CD14-positive monocyte (primary cell): ENCODE measurements at regions not wholly inside any gene's neighbourhood (a gene's known extent, or its start where the extent isn't known, plus 50 kb on each side); places are given as distances from the start of the nearest gene placed in this dataset.
A peak's percentile ranks its signal among the peaks of the same experiment; 100 is the strongest.

Experiments
- DNase-seq, 3 donors: peaks; one replicate each; pipeline ENCODE4 v3.0.0-alpha.2; 2011 to 2022
- H2AFZ ChIP-seq: 2 replicates; pipeline ENCODE4 v1.6.0; 2012; ENCODE audit warnings: mild to moderate bottlenecking, low read depth, low read length, inconsistent platforms; ENCODE audit not compliant: insufficient read depth, poor library complexity, severe bottlenecking
- H3K27ac ChIP-seq, 2 donors: 1 replicate in 1 of 2; 2 replicates in 1 of 2; pipeline ENCODE4 v1.5.1; 2012 to 2013; ENCODE audit warnings: low read length in 2 of 2, control low read depth in 1 of 2, inconsistent platforms in 1 of 2, low read depth in 1 of 2, mild to moderate bottlenecking in 1 of 2
- H3K27me3 ChIP-seq, 2 donors: one replicate each; pipeline versions ENCODE4 v1.6.0 to v1.6.1; 2011 to 2013; ENCODE audit warnings: low read length in 2 of 2; ENCODE audit not compliant: control insufficient read depth in 2 of 2, insufficient read depth in 2 of 2
- H3K36me3 ChIP-seq, 2 donors: replicated peaks in 1 of 2; 1 replicate in 1 of 2; 2 replicates in 1 of 2; pipeline versions ENCODE4 v1.5.1 to v1.6.1; 2012 to 2013; ENCODE audit warnings: low read length in 2 of 2, control low read depth in 1 of 2, inconsistent platforms in 1 of 2, mild to moderate bottlenecking in 1 of 2; ENCODE audit not compliant: insufficient read depth in 2 of 2, control insufficient read depth in 1 of 2
- H3K4me1 ChIP-seq, 2 donors: 1 replicate in 1 of 2; 2 replicates in 1 of 2; pipeline versions ENCODE4 v1.5.1 to v1.6.1; 2012 to 2013; ENCODE audit warnings: low read length in 2 of 2, control low read depth in 1 of 2, inconsistent platforms in 1 of 2, mild to moderate bottlenecking in 1 of 2, moderate library complexity in 1 of 2; ENCODE audit not compliant: insufficient read depth in 2 of 2, control insufficient read depth in 1 of 2
- H3K4me2 ChIP-seq: replicated peaks from 2 replicates; pipeline ENCODE3; 2012; ENCODE audit warnings: low read length, moderate library complexity, mild to moderate bottlenecking; ENCODE audit not compliant: poor library complexity, severe bottlenecking; ENCODE audit errors: extremely low read depth
- H3K4me3 ChIP-seq, 3 experiments: fragments of 200-600 bp in 1 of 3; sonication (generic) in 1 of 3; replicated peaks in 1 of 3; 1 replicate in 2 of 3; 2 replicates in 1 of 3; pipeline ENCODE4 v1.5.1; 2011 to 2013; ENCODE audit warnings: low read length in 3 of 3, mild to moderate bottlenecking in 3 of 3, control low read depth in 2 of 3, low read depth in 2 of 3, inconsistent platforms in 1 of 3, moderate library complexity in 1 of 3
- H3K79me2 ChIP-seq: 2 replicates; pipeline ENCODE4 v1.6.0; 2012; ENCODE audit warnings: mild to moderate bottlenecking, control low read depth, inconsistent platforms, low read length, moderate library complexity; ENCODE audit not compliant: insufficient read depth
- H3K9ac ChIP-seq: 2 replicates; pipeline ENCODE4 v1.6.0; 2017; ENCODE audit warnings: low read length, mild to moderate bottlenecking; ENCODE audit not compliant: insufficient read depth, poor library complexity, severe bottlenecking
- H3K9me3 ChIP-seq, 2 donors: replicated peaks in 1 of 2; 1 replicate in 1 of 2; 2 replicates in 1 of 2; pipeline versions ENCODE4 v1.5.1 to v1.6.1; 2012 to 2013; ENCODE audit warnings: low read length in 2 of 2, control low read depth in 1 of 2; ENCODE audit not compliant: control insufficient read depth in 1 of 2, insufficient read depth in 1 of 2
- H4K20me1 ChIP-seq: 2 replicates; pipeline ENCODE4 v1.6.0; 2012; ENCODE audit warnings: mild to moderate bottlenecking, low read length, control low read depth, moderate library complexity; ENCODE audit not compliant: insufficient read depth
- H3K27ac Mint-ChIP-seq, 7 donors: one replicate each; pipeline ENCODE4 v1.8.0; 2020; ENCODE audit warnings: mild to moderate bottlenecking in 7 of 7, mixed read lengths in 7 of 7, moderate library complexity in 6 of 7, inconsistent platforms in 2 of 7
- H3K27me3 Mint-ChIP-seq, 3 donors: one replicate each; pipeline ENCODE4 v1.8.0; 2021 to 2022; ENCODE audit warnings: low read depth in 3 of 3, mild to moderate bottlenecking in 3 of 3, mixed read lengths in 3 of 3, moderate library complexity in 3 of 3, inconsistent platforms in 1 of 3
- H3K36me3 Mint-ChIP-seq, 2 donors: one replicate each; pipeline ENCODE4 v1.8.0; 2020; ENCODE audit warnings: mixed read lengths in 2 of 2, inconsistent platforms in 1 of 2, mild to moderate bottlenecking in 1 of 2
- H3K4me1 Mint-ChIP-seq: one replicate; pipeline ENCODE4 v1.8.0; 2020; ENCODE audit warnings: mild to moderate bottlenecking, mixed read lengths
- H3K4me3 Mint-ChIP-seq, 2 donors: one replicate each; pipeline ENCODE4 v1.8.0; 2020; ENCODE audit warnings: mild to moderate bottlenecking in 2 of 2, mixed read lengths in 2 of 2, moderate library complexity in 1 of 2
- H3K9me3 Mint-ChIP-seq, 7 donors: one replicate each; pipeline ENCODE4 v1.8.0; 2020 to 2022; ENCODE audit warnings: mixed read lengths in 7 of 7, mild to moderate bottlenecking in 6 of 7, moderate library complexity in 6 of 7, inconsistent platforms in 2 of 7
- WGBS: methylation state at CpG from one replicate; pipeline ENCODE4 v1.1.5; 2013; ENCODE audit warnings: missing lambda C conversion rate; ENCODE audit not compliant: insufficient coverage; 5-methylcytosine and 5-hydroxymethylcytosine counted together
- intact Hi-C, 2 donors: fragments of 100-400 bp; cut with micrococcal nuclease; formaldehyde crosslinking; loops; one replicate each; pipeline versions ENCODE4 v1.15.0 to v1.15.1; 2023
- TF ChIP-seq, protein P1 (sequence below): fragments of 200-600 bp; IDR thresholded peaks from one replicate; pipeline ENCODE4 v1.8.0; 2022; ENCODE audit warnings: antibody characterized with exemption, mild to moderate bottlenecking

DNA sequence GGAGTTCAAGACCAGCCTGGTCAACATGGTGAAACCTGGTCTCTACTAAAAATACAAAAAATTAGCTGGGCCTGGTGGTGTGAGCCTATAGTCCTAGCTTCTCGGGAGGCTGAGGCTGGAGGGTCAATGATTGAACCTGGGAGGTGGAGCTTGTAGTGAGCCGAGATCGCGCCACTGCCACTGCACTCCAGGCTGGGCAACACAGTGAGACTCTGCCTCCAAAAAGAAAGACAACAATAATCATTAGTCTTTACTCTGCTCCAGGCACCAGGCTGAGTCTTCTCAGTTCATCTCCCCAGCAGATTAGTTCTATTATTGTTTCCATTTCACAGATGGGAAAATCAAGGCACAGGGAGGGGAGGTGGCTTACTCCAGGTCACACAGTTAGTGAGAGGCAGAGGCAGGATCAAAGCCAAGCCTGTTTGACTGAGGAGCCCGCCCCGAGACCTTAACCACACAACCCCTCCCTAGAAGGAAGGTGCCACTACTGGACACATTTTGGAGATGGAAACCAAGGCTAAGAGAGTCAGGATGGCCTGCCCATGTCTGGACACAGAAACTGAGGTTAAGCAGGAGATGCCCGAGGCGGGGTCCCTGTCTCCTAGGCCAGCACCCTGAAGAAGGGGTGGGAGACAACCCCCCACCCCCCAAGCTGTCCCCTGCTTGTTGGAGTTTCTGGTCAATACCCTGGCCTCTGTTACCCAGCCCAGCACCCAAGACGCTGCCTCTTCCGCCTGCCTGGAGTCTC lies 75.8 kb downstream of the CEBPB start:
- Histone ChIP-seq H3K9ac (peak overlapping the region; percentile 42), H3K36me3 (no peaks in the 10 kb centered on the region), H3K4me2 (peak overlapping the region; percentile 42), H4K20me1 (no peaks in the 10 kb centered on the region), H3K79me2 (peaks cover 7% of the 10 kb centered on the region), H3K27me3 (no peaks in the 10 kb centered on the region), H3K27ac (peak overlapping the region; percentile 51 to 72), H3K4me3 (peak overlapping the region in 1 of 3 experiments; percentile 25), H2AFZ (no peak overlapping the region), H3K4me1 (peaks cover 74 to 84% of the 10 kb centered on the region in 2 donors), H3K9me3 (no peaks in the 10 kb centered on the region)
- DNase-seq = no peak
- Mint-ChIP-seq H3K27ac (peak overlapping the region; percentile 70 to 99 (median 91)), H3K27me3 (peaks cover 0 to 3% (median 0%) of the 10 kb centered on the region in 3 donors), H3K4me3 (no peak overlapping the region), H3K9me3 (no peaks in the 10 kb centered on the region), H3K36me3 (peaks cover 0 to 4% of the 10 kb centered on the region in 2 donors), H3K4me1 (peaks cover 73% of the 10 kb centered on the region)
- WGBS = 100% methylated on average over 2 of the region's 10 CpGs
- intact Hi-C loops = no loop called here
- TF ChIP-seq, protein P1, sequence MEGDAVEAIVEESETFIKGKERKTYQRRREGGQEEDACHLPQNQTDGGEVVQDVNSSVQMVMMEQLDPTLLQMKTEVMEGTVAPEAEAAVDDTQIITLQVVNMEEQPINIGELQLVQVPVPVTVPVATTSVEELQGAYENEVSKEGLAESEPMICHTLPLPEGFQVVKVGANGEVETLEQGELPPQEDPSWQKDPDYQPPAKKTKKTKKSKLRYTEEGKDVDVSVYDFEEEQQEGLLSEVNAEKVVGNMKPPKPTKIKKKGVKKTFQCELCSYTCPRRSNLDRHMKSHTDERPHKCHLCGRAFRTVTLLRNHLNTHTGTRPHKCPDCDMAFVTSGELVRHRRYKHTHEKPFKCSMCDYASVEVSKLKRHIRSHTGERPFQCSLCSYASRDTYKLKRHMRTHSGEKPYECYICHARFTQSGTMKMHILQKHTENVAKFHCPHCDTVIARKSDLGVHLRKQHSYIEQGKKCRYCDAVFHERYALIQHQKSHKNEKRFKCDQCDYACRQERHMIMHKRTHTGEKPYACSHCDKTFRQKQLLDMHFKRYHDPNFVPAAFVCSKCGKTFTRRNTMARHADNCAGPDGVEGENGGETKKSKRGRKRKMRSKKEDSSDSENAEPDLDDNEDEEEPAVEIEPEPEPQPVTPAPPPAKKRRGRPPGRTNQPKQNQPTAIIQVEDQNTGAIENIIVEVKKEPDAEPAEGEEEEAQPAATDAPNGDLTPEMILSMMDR = no peak

DNA sequence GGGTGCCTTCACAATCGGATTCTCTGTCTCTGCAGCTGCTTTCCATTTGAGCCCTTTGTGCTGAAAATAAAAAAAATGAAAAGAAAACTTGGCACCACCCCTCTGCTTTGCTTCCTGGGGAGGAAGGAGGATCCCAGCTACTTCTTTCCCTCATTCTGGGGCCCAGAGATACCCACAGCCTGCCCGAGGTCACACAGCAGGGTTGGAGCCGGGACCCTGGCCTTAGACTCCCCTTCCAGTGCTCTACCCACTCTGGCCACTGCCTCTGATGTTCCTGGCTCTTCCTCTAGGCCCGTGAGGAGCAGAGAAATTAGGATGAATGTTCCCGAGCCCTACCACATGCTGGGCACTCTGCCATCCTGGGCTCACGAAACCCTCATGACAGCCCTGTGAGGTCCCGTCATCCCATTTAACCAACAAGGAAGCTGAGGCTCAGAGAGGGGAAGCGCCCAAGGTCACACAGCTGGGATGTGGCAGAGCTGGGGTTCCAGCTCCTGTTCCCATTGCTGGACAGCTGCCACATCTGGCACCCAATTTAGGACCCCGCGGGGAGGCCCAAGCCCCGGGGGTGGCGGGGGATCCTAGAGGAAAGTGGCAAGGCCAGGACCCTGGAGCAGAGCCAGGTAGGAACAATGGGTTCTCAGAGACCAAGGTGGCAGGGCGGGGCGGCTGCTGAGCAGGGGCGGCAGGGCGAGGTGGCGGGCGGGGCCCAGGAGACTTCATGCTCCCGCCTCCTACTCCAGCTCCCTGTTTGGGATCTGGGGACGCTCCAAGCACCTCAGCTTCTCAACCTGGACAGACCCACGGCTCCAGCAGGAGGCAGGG lies 76.6 kb downstream of the CEBPB start:
- intact Hi-C loops = no loop called here
- peaks cover 76 to 84% of the 10 kb centered on the region in 2 donors for H3K4me1 ChIP-seq
- no peaks in the 10 kb centered on the region for H3K36me3 ChIP-seq
- Mint-ChIP-seq H3K27me3 (peaks cover 0 to 3% (median 0%) of the 10 kb centered on the region in 3 donors), H3K4me1 (peaks cover 75% of the 10 kb centered on the region), H3K4me3 (peak overlapping the region in 1 of 2 donors; percentile 76), H3K27ac (peak overlapping the region; percentile 70 to 99 (median 91)), H3K36me3 (peaks cover 0 to 4% of the 10 kb centered on the region in 2 donors), H3K9me3 (no peaks in the 10 kb centered on the region)
- peak; percentile 63 to 82 (median 76) for DNase-seq
- H4K20me1 ChIP-seq = no peaks in the 10 kb centered on the region
- whole genome bisulfite sequencing = 61% methylated on average over 15 of the region's 21 CpGs
- peak overlapping the region; percentile 51 to 72 for H3K27ac ChIP-seq
- H3K27me3 ChIP-seq = no peaks in the 10 kb centered on the region
- TF ChIP-seq, protein P1 = no peak
- H3K9me3 ChIP-seq = no peaks in the 10 kb centered on the region
- H3K9ac ChIP-seq = peak overlapping the region; percentile 42
- no peak overlapping the region for H2AFZ ChIP-seq
- peak overlapping the region in 1 of 3 experiments; percentile 25 for H3K4me3 ChIP-seq
- peak overlapping the region; percentile 42 for H3K4me2 ChIP-seq
- peaks cover 7% of the 10 kb centered on the region for H3K79me2 ChIP-seq
